Naive thymus-derived CD4-positive, alpha-beta T cell (primary cell): ENCODE measurements at regions not wholly inside any gene's neighbourhood (a gene's known extent, or its start where the extent isn't known, plus 50 kb on each side); places are given as distances from the start of the nearest gene placed in this dataset.
"Not testable (repeated sequence)": the region's sequence is repeated elsewhere in the genome, so short reads cannot be mapped to it uniquely, and the experiment has no call there.

Experiments used
- ATAC-seq: fragments of 150-1000 bp; cut with Tn5 transposase; 2 replicates; pipeline ENCODE4 v1.10.0; 2021; ENCODE audit warnings: mild to moderate bottlenecking, moderate library complexity
- CTCF ChIA-PET: fragments of 350-600 bp; sonication (Branson Sonifier 250); formaldehyde crosslinking; loops from one replicate; lab custom pipeline; 2021; ENCODE audit warnings: antibody characterized with exemption; lab: Charles Lee
- POLR2A ChIA-PET: fragments of 350-600 bp; sonication (Branson Sonifier 250); formaldehyde crosslinking; loops from one replicate; lab custom pipeline; 2021; ENCODE audit warnings: antibody characterized with exemption, inconsistent platforms; lab: Charles Lee
- DNase-seq, 9 donors: peaks; one replicate each; pipeline versions ENCODE4 v3.0.0 to v3.0.0-alpha.2; 2020 to 2022; ENCODE audit warnings: mixed read lengths in 1 of 9
- H3K27ac ChIP-seq: one replicate; pipeline ENCODE4 v1.7.0; 2013; ENCODE audit warnings: mild to moderate bottlenecking, low read depth, low read length, moderate library complexity
- H3K27me3 ChIP-seq, 2 donors: one replicate each; pipeline ENCODE4 v1.7.0; 2013; ENCODE audit warnings: low read length in 2 of 2, mild to moderate bottlenecking in 2 of 2, moderate library complexity in 2 of 2; ENCODE audit not compliant: control insufficient read depth in 2 of 2, insufficient read depth in 2 of 2
- H3K36me3 ChIP-seq, 3 experiments: 1 replicate in 2 of 3; 2 replicates in 1 of 3; pipeline ENCODE4 v1.7.0; 2013; ENCODE audit warnings: low read length in 3 of 3, mild to moderate bottlenecking in 3 of 3, moderate library complexity in 1 of 3; ENCODE audit not compliant: insufficient read depth in 3 of 3, control insufficient read depth in 2 of 3
- H3K4me1 ChIP-seq, 2 donors: one replicate each; pipeline ENCODE4 v1.7.0; 2013; ENCODE audit warnings: low read length in 2 of 2, mild to moderate bottlenecking in 2 of 2, moderate library complexity in 1 of 2; ENCODE audit not compliant: control insufficient read depth in 2 of 2, insufficient read depth in 2 of 2
- H3K4me3 ChIP-seq: 2 replicates; pipeline ENCODE4 v1.7.0; 2013; ENCODE audit warnings: mild to moderate bottlenecking, low read length
- H3K9me3 ChIP-seq, 3 experiments: 1 replicate in 2 of 3; 2 replicates in 1 of 3; pipeline ENCODE4 v1.7.0; 2013; ENCODE audit warnings: low read length in 3 of 3; ENCODE audit not compliant: control insufficient read depth in 2 of 3
- H3K27ac Mint-ChIP-seq, 9 donors: one replicate each; pipeline ENCODE4 v1.8.0; 2020 to 2022; ENCODE audit warnings: mixed read lengths in 9 of 9, mild to moderate bottlenecking in 8 of 9, moderate library complexity in 5 of 9, inconsistent platforms in 2 of 9
- H3K27me3 Mint-ChIP-seq, 5 donors: one replicate each; pipeline ENCODE4 v1.8.0; 2021 to 2022; ENCODE audit warnings: mixed read lengths in 5 of 5, mild to moderate bottlenecking in 1 of 5
- H3K36me3 Mint-ChIP-seq, 5 donors: one replicate each; pipeline ENCODE4 v1.8.0; 2020 to 2022; ENCODE audit warnings: mixed read lengths in 5 of 5, mild to moderate bottlenecking in 3 of 5, inconsistent platforms in 1 of 5
- H3K4me1 Mint-ChIP-seq, 7 donors: one replicate each; pipeline ENCODE4 v1.8.0; 2020 to 2022; ENCODE audit warnings: mixed read lengths in 7 of 7, mild to moderate bottlenecking in 3 of 7, inconsistent platforms in 1 of 7
- H3K4me3 Mint-ChIP-seq, 10 donors: one replicate each; pipeline ENCODE4 v1.8.0; 2020 to 2022; ENCODE audit warnings: mild to moderate bottlenecking in 10 of 10, mixed read lengths in 10 of 10, moderate library complexity in 6 of 10, inconsistent platforms in 2 of 10
- H3K9me3 Mint-ChIP-seq, 11 donors: one replicate each; pipeline ENCODE4 v1.8.0; 2020 to 2022; ENCODE audit warnings: mixed read lengths in 11 of 11, mild to moderate bottlenecking in 4 of 11, inconsistent platforms in 1 of 11, moderate library complexity in 1 of 11
- intact Hi-C, 2 donors: fragments of 100-400 bp; cut with micrococcal nuclease; formaldehyde crosslinking; loops; one replicate each; pipeline ENCODE4 v1.15.1; 2023

DNA sequence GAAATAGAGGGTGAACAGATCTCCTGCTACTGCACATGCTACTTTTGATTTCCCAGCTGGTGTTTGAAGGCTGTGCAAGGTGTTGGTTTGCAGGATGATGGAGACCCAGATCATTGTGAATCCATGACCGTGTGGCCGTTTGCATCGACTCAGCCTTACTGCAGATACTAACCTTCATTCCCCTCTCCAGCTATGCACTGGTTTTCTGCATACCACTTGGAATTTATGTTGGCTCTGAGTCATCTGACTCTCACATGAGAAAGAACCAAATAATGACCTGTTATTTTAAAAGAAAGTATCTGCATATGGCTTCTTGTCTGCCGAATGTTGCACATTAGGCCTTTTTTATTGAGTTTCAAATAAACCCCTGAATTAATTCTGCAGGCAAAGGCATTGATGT lies 183.3 kb upstream of the PRKX start:
- CTCF ChIA-PET, H3K27me3 Mint-ChIP-seq, DNase-seq: not testable (repeated sequence)

DNA sequence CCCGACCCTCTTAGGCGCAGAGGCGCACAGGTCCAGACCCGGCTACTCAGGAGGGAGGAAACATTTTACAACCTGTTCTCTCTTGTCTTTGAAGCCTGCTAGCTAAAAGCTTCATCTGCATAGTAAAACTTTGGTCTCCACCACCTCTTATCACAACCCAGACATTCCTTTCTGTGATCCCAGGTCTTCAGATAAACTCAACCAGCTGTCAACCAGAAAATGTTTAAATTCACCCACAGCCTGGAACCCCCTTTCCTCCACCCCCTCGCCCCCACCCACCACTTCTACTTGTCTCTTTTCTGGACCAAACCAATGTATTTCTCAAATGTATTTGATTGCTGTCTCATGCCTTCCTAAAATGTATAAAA lies 169.1 kb upstream of the PRKX start:
- ATAC-seq, H3K4me3 ChIP-seq, H3K27ac ChIP-seq, H3K9me3 Mint-ChIP-seq, H3K4me1 ChIP-seq, CTCF ChIA-PET, H3K9me3 ChIP-seq, H3K4me1 Mint-ChIP-seq, H3K36me3 ChIP-seq, H3K36me3 Mint-ChIP-seq, intact Hi-C loops, POLR2A ChIA-PET, H3K27me3 Mint-ChIP-seq, H3K27me3 ChIP-seq: not testable (repeated sequence)
- peak in 1 of 9 donors; percentile 7 for DNase-seq
- peak overlapping the region in 1 of 9 donors; percentile 17 for H3K27ac Mint-ChIP-seq
- peak overlapping the region in 5 of 10 donors; percentile 37 to 72 (median 63) for H3K4me3 Mint-ChIP-seq

More for the DNA sequence above, 183.3 kb upstream of the PRKX start:
- H3K4me3 ChIP-seq, H3K4me3 Mint-ChIP-seq, ATAC-seq, H3K9me3 ChIP-seq, H3K36me3 ChIP-seq, H3K27me3 ChIP-seq, H3K9me3 Mint-ChIP-seq, H3K36me3 Mint-ChIP-seq, H3K4me1 ChIP-seq, H3K4me1 Mint-ChIP-seq, H3K27ac ChIP-seq, H3K27ac Mint-ChIP-seq, intact Hi-C loops, POLR2A ChIA-PET: not testable (repeated sequence)

DNA sequence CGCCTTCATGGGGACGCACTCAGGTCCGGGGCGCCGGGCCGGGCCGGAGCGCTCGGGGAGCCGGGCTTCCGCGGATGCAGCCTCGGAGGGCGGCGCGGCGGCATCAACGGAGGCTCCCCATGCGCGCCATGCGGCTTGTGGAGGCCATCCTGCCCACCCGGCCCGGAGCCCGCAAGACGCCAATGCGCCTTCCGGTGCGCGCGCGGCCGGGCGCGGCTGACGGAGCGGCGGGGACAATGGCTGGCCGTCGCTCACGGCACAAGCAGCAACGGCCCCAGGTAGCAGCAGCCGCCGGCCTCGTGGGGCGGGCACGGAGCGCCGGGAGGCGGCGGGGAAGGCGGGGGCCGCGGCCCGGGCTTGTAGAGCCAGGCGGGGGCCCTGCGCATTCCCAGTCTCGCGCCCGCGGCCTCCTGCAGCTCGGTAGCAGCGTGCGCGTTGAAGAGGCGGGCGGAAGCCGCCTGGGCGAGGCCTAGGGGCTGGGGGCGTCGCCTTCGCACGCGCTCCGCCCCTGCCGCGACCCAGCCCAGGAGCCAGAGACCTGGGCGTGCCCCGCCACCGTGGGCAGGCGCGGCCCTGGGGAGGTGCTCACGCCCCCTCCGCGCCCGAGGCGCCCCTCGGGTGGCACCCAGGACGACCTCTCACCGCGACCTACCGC lies 168.6 kb upstream of the PRKX start:
- intact Hi-C loops, CTCF ChIA-PET, H3K27ac ChIP-seq, H3K9me3 Mint-ChIP-seq, H3K27me3 Mint-ChIP-seq, H3K36me3 Mint-ChIP-seq, POLR2A ChIA-PET, H3K4me1 ChIP-seq, H3K27ac Mint-ChIP-seq, DNase-seq, H3K4me1 Mint-ChIP-seq, H3K27me3 ChIP-seq, H3K9me3 ChIP-seq, H3K36me3 ChIP-seq, H3K4me3 ChIP-seq: not testable (repeated sequence)
- peak; percentile 99 for ATAC-seq
- H3K4me3 Mint-ChIP-seq, result peak overlapping the region in 2 of 10 donors; percentile 39 to 72

DNA sequence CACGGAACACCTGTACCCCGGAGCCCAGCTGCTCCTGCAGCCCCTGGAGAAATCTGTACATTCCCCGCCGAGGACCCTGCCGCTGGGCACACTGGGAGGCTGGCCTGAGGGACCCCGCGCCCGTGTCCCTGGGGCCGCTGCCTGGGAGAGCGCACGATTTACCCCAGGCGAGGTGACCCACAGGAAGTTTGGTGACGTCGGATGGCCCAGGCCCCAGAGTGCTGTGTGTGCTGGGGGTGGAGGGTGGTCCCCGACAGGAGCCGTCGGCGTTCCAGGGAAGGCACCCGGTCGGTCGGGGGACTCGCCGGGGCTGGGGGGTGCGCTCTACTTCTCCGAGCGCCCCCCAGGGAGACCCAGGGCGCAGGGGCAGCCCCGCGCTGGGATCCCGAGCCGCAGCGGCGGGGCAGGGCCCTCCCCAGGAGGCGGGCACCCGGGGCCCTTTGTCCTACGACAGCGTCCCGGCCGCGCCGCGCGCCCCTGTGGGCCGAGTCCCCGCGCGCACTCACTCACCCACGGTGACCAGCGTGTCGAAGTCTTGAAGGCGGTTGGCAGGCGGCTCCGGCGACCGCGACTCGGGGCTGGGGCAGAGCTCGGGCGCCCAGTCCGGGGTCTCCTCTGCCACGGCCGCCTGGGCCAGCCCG lies 167.9 kb upstream of the PRKX start:
- H3K4me1 Mint-ChIP-seq, intact Hi-C loops, ATAC-seq: not testable (repeated sequence)

DNA sequence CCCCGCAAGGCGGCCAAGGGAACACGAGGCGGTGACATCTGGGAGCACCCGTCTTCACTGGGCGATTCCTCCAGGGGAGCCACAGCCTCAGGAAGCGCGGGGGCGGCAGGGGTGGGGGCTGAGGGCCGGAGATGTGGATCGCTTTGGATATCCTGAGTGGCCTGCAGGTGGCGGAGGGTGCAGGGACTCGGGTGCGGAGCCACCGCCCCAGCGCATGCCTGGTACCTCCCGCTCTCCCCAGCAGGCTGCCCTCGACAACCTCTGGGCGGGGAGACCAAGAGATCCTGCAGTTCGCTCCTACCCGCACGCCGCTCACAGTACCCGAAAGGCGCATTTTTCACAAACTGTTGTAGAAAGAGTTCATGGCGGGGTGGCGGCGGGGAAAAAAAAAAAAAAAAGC lies 162.9 kb upstream of the PRKX start:
- DNase-seq, intact Hi-C loops, H3K27ac ChIP-seq, H3K4me3 ChIP-seq, POLR2A ChIA-PET, H3K36me3 Mint-ChIP-seq, H3K9me3 ChIP-seq, ATAC-seq, H3K4me1 Mint-ChIP-seq, CTCF ChIA-PET, H3K9me3 Mint-ChIP-seq, H3K27me3 Mint-ChIP-seq, H3K4me3 Mint-ChIP-seq, H3K27me3 ChIP-seq, H3K4me1 ChIP-seq, H3K27ac Mint-ChIP-seq, H3K36me3 ChIP-seq: not testable (repeated sequence)

More for the DNA sequence above, 167.9 kb upstream of the PRKX start:
- H3K9me3 Mint-ChIP-seq, H3K27ac ChIP-seq, H3K4me3 ChIP-seq, DNase-seq, H3K4me1 ChIP-seq, POLR2A ChIA-PET, H3K27me3 ChIP-seq, H3K4me3 Mint-ChIP-seq, H3K27ac Mint-ChIP-seq, H3K9me3 ChIP-seq, H3K36me3 Mint-ChIP-seq, H3K36me3 ChIP-seq, CTCF ChIA-PET, H3K27me3 Mint-ChIP-seq: not testable (repeated sequence)

DNA sequence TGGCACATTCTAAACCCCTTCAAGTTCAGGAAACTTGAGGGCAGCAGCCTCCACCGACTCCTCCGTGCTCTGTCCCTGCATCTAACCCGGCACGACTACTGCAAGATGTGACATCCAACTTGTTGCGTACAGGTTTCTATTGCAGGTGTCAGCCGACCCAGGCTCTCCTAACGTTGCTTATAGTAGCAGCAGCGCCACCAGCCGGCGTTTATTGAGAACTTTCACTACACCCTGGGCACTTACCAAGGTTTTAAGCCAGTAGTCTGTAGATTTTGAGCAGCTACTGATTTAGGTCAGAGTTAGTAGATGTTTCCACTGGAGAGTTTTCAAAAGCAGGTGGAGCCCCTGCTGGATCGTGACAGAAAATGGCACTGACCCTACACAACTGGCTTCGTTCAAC lies 162.2 kb upstream of the PRKX start:
- intact Hi-C loops, H3K36me3 Mint-ChIP-seq, H3K27me3 ChIP-seq, H3K4me3 Mint-ChIP-seq, H3K9me3 ChIP-seq, CTCF ChIA-PET, H3K36me3 ChIP-seq, H3K9me3 Mint-ChIP-seq, POLR2A ChIA-PET, H3K27ac ChIP-seq, ATAC-seq, DNase-seq, H3K4me3 ChIP-seq, H3K27me3 Mint-ChIP-seq, H3K4me1 Mint-ChIP-seq, H3K4me1 ChIP-seq, H3K27ac Mint-ChIP-seq: not testable (repeated sequence)

DNA sequence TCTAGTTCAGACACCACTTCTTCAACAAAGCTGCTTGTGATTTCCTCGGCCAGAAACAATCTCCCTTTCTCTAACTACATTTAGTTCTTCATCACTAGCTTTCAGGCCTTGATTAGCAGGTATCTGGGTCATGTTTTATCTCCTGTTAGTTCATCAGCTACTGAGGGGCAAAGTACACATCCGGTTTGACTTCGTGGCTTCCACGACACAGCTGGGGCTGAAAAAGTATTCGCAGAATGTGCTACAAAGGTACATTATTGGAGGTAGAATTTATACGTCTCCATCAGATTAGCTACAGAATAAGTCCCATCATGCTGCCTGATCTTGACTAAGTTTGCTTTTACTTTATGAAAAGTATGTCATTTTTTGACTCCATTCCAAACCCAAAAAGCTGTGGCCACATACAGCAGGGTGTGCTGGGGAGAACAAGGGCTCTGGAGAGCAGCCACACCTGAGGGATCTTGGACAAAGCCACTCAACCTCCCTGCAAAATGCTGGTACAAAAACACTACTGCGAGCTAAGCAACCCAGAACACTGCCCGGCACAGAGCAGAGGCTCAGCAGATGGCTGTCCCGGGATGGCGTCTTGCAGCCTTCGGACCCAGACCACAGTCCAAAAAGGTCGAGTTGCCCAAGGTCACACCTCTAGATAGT lies 158.9 kb upstream of the PRKX start:
- H3K9me3 Mint-ChIP-seq, ATAC-seq, H3K4me1 Mint-ChIP-seq, H3K9me3 ChIP-seq, CTCF ChIA-PET, H3K27ac ChIP-seq, H3K4me3 ChIP-seq, H3K4me3 Mint-ChIP-seq, DNase-seq, H3K36me3 Mint-ChIP-seq, H3K4me1 ChIP-seq, H3K27ac Mint-ChIP-seq, intact Hi-C loops, H3K27me3 ChIP-seq, H3K27me3 Mint-ChIP-seq, POLR2A ChIA-PET, H3K36me3 ChIP-seq: not testable (repeated sequence)
